ENCODE measurements at regions not wholly inside any gene's neighbourhood (a gene's known extent, or its start where the extent isn't known, plus 50 kb on each side); places are given as distances from the start of the nearest gene placed in this dataset.

DNA sequence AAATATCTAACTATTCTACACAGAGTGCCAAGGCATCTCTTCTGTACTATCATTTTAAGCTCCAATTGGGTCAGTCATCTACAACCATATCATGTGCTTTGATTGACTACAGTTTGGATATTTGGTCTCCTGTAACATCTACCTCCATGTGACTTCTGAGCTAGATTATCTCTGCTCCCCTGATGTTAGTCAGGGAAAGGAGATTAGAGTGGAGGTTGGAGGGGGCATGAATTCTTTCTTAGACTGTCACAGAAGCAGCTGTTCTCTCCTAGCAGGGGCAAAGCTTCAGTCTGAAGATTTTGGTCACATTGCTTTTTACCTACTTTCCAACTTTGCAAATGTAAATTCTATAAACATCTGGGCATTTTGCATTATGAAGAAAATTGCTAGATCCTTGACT is 62.6 kb upstream of the C4orf54 start:
- no peaks in the 10 kb centered on the region for H3K27me3 ChIP-seq (replicated peaks; ENCODE audit: insufficient read depth)
- no peaks in the 10 kb centered on the region for H3K79me2 ChIP-seq (ENCODE audit: insufficient read depth)

DNA sequence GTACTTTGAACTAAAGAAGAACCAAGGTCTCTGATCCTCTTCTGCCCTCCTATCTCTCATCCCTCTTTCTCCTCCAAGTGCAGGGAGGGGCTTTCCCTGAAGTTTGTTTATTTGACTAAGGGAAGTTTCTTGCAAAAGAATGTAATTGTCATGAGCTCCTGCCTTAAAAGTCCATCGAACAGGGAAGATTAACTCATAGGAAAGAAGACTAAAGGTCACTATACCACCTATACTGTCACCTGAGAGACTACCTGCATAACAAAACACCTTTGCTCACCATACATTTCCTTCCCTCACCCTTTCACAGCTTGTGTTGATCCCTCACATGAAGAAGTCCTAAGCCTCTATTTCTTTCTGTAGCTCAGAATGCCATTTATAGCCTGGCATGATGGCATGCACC is 59.4 kb upstream of the C4orf54 start:
- WGBS, 2 experiments (ENCODE audit: low coverage in 1 of 2, low lambda C conversion rate in 2 of 2, missing lambda C conversion rate in 2 of 2), result 11 to 13% methylated on average over 1 of the region's 1 CpG
- Histone ChIP-seq H2AFZ (no peak overlapping the region), H3K9ac (no peak overlapping the region), H3K9me2 (ENCODE audit: insufficient read depth) (no peaks in the 10 kb centered on the region), H3K4me1 (ENCODE audit: insufficient read depth) (no peaks in the 10 kb centered on the region), H3K27ac (no peak overlapping the region), H3F3A (ENCODE audit: insufficient read depth) (no peaks in the 10 kb centered on the region), H3K79me2 (ENCODE audit: insufficient read depth) (no peaks in the 10 kb centered on the region), H3K9me3 (ENCODE audit: low read depth) (no peaks in the 10 kb centered on the region), H3K4me3 (no peak overlapping the region), H3K27me3 (replicated peaks; ENCODE audit: insufficient read depth) (no peaks in the 10 kb centered on the region), H3K36me3 (ENCODE audit: low read depth) (no peaks in the 10 kb centered on the region), H3K4me2 (ENCODE audit: unreplicated experiment) (no peak overlapping the region), H4K20me1 (ENCODE audit: insufficient read depth) (no peaks in the 10 kb centered on the region)
- DNase-seq, result no peak
- TF ChIP-seq EZH2 (IDR thresholded peaks at IDR 0.05; ENCODE audit: insufficient read depth, poor library complexity, severe bottlenecking), result no peak
- no peak for TF ChIP-seq EZH2phosphoT487 (IDR thresholded peaks at IDR 0.05; ENCODE audit: insufficient read depth, low read depth)
- in situ Hi-C loops (cut with MboI), result no loop called here

More for the DNA sequence above, 62.6 kb upstream of the C4orf54 start:
- Histone ChIP-seq H3K9me3 (ENCODE audit: low read depth) (no peaks in the 10 kb centered on the region), H3K4me1 (ENCODE audit: insufficient read depth) (peaks cover 3% of the 10 kb centered on the region; the same call in 1 of the 2 replicates), H3K9ac (no peak overlapping the region), H3K4me2 (ENCODE audit: unreplicated experiment) (no peak overlapping the region), H4K20me1 (ENCODE audit: insufficient read depth) (no peaks in the 10 kb centered on the region), H3K27ac (no peak overlapping the region), H3K36me3 (ENCODE audit: low read depth) (no peaks in the 10 kb centered on the region), H3K9me2 (ENCODE audit: insufficient read depth) (no peaks in the 10 kb centered on the region), H3F3A (ENCODE audit: insufficient read depth) (no peaks in the 10 kb centered on the region), H2AFZ (no peak overlapping the region), H3K4me3 (no peak overlapping the region)
- in situ Hi-C loops (cut with MboI), result no loop called here
- TF ChIP-seq EZH2phosphoT487 (IDR thresholded peaks at IDR 0.05; ENCODE audit: insufficient read depth, low read depth) (no peak), EZH2 (IDR thresholded peaks at IDR 0.05; ENCODE audit: insufficient read depth, poor library complexity, severe bottlenecking) (no peak)
- DNase-seq, result no peak

- H4K20me1 ChIP-seq (ENCODE audit: insufficient read depth), result no peaks in the 10 kb centered on the region
- no peak overlapping the region for H3K9ac ChIP-seq
- H3K79me2 ChIP-seq (ENCODE audit: insufficient read depth), result no peaks in the 10 kb centered on the region
- in situ Hi-C loops (cut with MboI), result no loop called here
- no peaks in the 10 kb centered on the region for H3K27me3 ChIP-seq (replicated peaks; ENCODE audit: insufficient read depth)
- no peak overlapping the region for H3K4me3 ChIP-seq
- H2AFZ ChIP-seq, result no peak overlapping the region
- no peaks in the 10 kb centered on the region for H3K36me3 ChIP-seq (ENCODE audit: low read depth)
- no peaks in the 10 kb centered on the region for H3K9me2 ChIP-seq (ENCODE audit: insufficient read depth)
- no peaks in the 10 kb centered on the region for H3K9me3 ChIP-seq (ENCODE audit: low read depth)
- no peak for TF ChIP-seq EZH2 (IDR thresholded peaks at IDR 0.05; ENCODE audit: insufficient read depth, poor library complexity, severe bottlenecking)
- no peak for TF ChIP-seq EZH2phosphoT487 (IDR thresholded peaks at IDR 0.05; ENCODE audit: insufficient read depth, low read depth)
- no peak overlapping the region for H3K27ac ChIP-seq
- no peaks in the 10 kb centered on the region for H3F3A ChIP-seq (ENCODE audit: insufficient read depth)
- H3K4me1 ChIP-seq (ENCODE audit: insufficient read depth), result no peaks in the 10 kb centered on the region
- no peak overlapping the region for H3K4me2 ChIP-seq (ENCODE audit: unreplicated experiment)
- DNase-seq, result no peak
Measured at GRCh38 chr4:99715286-99715685, 57.7 kb upstream of the C4orf54 start.

DNA sequence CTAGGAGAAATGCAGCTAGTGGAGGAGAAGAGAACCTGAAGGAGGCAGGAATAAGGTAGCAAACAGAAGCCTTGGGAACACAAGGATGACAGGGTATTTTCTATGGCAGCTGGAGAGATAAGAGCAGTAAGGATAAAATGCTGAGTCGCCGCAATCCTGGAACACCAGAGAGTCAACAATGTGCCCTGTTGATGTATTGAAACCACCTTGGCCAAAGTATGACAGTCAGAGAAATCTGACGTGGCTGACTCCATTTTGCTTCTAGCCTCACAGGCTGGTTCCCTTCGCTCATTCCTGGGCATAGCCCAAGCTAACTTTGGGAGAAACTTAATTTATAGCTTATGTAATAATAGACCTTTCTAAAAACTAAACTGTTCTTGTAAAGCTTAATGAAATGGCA is 56.6 kb upstream of the C4orf54 start:
- 47 to 48% methylated on average over 4 of the region's 4 CpGs for WGBS, 2 experiments (ENCODE audit: low coverage in 1 of 2, low lambda C conversion rate in 2 of 2, missing lambda C conversion rate in 2 of 2)
- H3K27ac ChIP-seq, result no peak overlapping the region
- H3K36me3 ChIP-seq (ENCODE audit: low read depth), result no peaks in the 10 kb centered on the region
- no peaks in the 10 kb centered on the region for H3K9me3 ChIP-seq (ENCODE audit: low read depth)
- H3K9me2 ChIP-seq (ENCODE audit: insufficient read depth), result no peaks in the 10 kb centered on the region
- no peak for TF ChIP-seq EZH2 (IDR thresholded peaks at IDR 0.05; ENCODE audit: insufficient read depth, poor library complexity, severe bottlenecking)
- TF ChIP-seq EZH2phosphoT487 (IDR thresholded peaks at IDR 0.05; ENCODE audit: insufficient read depth, low read depth), result no peak
- in situ Hi-C loops (cut with MboI), result no loop called here
- H4K20me1 ChIP-seq (ENCODE audit: insufficient read depth), result no peaks in the 10 kb centered on the region
- H3K79me2 ChIP-seq (ENCODE audit: insufficient read depth), result no peaks in the 10 kb centered on the region
- no peaks in the 10 kb centered on the region for H3K27me3 ChIP-seq (replicated peaks; ENCODE audit: insufficient read depth)
- no peak overlapping the region for H2AFZ ChIP-seq
- H3K4me2 ChIP-seq (ENCODE audit: unreplicated experiment), result no peak overlapping the region
- no peaks in the 10 kb centered on the region for H3F3A ChIP-seq (ENCODE audit: insufficient read depth)
- DNase-seq, result no peak
- no peak overlapping the region for H3K4me3 ChIP-seq
- H3K4me1 ChIP-seq (ENCODE audit: insufficient read depth), result no peaks in the 10 kb centered on the region
- no peak overlapping the region for H3K9ac ChIP-seq

DNA sequence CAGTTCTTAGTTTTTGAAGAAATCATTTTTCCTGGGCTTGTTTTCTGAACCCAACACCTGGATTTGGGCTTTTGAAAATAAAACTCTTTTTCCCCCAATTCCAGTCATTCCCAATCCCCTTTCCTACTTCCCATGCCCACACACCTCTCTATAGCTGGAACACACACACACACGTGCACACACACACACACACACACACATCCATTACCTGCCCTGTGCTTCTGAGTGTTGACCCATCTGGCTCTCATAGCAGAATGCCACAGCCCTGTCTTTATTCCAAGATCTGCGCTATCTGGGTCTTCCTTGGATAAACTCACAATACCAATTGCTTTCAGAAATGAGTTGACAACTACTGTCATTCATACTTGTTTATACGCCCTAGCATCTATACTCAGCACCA is 54.9 kb upstream of the C4orf54 start:
- no peak for DNase-seq
- Histone ChIP-seq H3K9me3 (ENCODE audit: low read depth) (no peaks in the 10 kb centered on the region), H3K27me3 (replicated peaks; ENCODE audit: insufficient read depth) (no peaks in the 10 kb centered on the region), H3F3A (ENCODE audit: insufficient read depth) (no peaks in the 10 kb centered on the region), H4K20me1 (ENCODE audit: insufficient read depth) (no peaks in the 10 kb centered on the region), H3K4me2 (ENCODE audit: unreplicated experiment) (no peak overlapping the region), H3K9me2 (ENCODE audit: insufficient read depth) (no peaks in the 10 kb centered on the region), H3K36me3 (ENCODE audit: low read depth) (no peaks in the 10 kb centered on the region), H3K4me1 (ENCODE audit: insufficient read depth) (no peaks in the 10 kb centered on the region), H3K9ac (no peak overlapping the region), H3K79me2 (ENCODE audit: insufficient read depth) (no peaks in the 10 kb centered on the region), H2AFZ (no peak overlapping the region), H3K4me3 (no peak overlapping the region), H3K27ac (no peak overlapping the region)
- WGBS, 2 experiments (ENCODE audit: low coverage in 1 of 2, low lambda C conversion rate in 2 of 2, missing lambda C conversion rate in 2 of 2), result 63 to 80% methylated on average over 3 of the region's 3 CpGs
- TF ChIP-seq EZH2 (IDR thresholded peaks at IDR 0.05; ENCODE audit: insufficient read depth, poor library complexity, severe bottlenecking), result no peak
- no peak for TF ChIP-seq EZH2phosphoT487 (IDR thresholded peaks at IDR 0.05; ENCODE audit: insufficient read depth, low read depth)
- in situ Hi-C loops (cut with MboI), result no loop called here
